Sigmoid colon (tissue), 6 donors: ENCODE measurements at regions not wholly inside any gene's neighbourhood (a gene's known extent, or its start where the extent isn't known, plus 50 kb on each side); places are given as distances from the start of the nearest gene placed in this dataset.
"Not testable (repeated sequence)": the region's sequence is repeated elsewhere in the genome, so short reads cannot be mapped to it uniquely, and the experiment has no call there.

Source experiments
- DNase-seq: peaks from one replicate; pipeline ENCODE4 v3.0.0-alpha.2; 2019
- H3K27ac ChIP-seq, 4 donors: fragments of 200-600 bp; sonication (generic); one replicate each; pipeline ENCODE4 v1.5.1; 2016 to 2019; ENCODE audit warnings: mild to moderate bottlenecking in 1 of 4
- H3K27me3 ChIP-seq, 3 donors: fragments of 200-600 bp; sonication (generic); one replicate each; pipeline ENCODE4 v1.5.1; 2019; ENCODE audit warnings: mild to moderate bottlenecking in 1 of 3
- H3K36me3 ChIP-seq, 4 donors: fragments of 200-600 bp; sonication (generic); one replicate each; pipeline ENCODE4 v1.5.1; 2016 to 2019
- H3K4me1 ChIP-seq, 4 donors: fragments of 200-600 bp; sonication (generic); one replicate each; pipeline ENCODE4 v1.5.1; 2017 to 2019
- H3K4me3 ChIP-seq, 4 donors: fragments of 200-600 bp; sonication (generic); one replicate each; pipeline ENCODE4 v1.5.1; 2017 to 2019; ENCODE audit warnings: mild to moderate bottlenecking in 2 of 4, moderate library complexity in 1 of 4
- H3K9me3 ChIP-seq, 4 donors: fragments of 200-600 bp in 3 of 4; sonication (generic) in 3 of 4; one replicate each; pipeline versions ENCODE4 v1.5.1 to v1.6.1; 2013 to 2019
- EP300 ChIP-seq, 4 donors: sonication (generic); formaldehyde crosslinking; IDR thresholded peaks; one replicate each; pipeline ENCODE4 v1.6.1; 2017; ENCODE audit warnings: antibody characterized with exemption in 4 of 4
- POLR2A ChIP-seq, 2 donors: fragments of 450-650 bp; IDR thresholded peaks; one replicate each; pipeline ENCODE4 v1.6.1; 2016; ENCODE audit warnings: antibody characterized with exemption in 2 of 2, mild to moderate bottlenecking in 2 of 2, moderate library complexity in 2 of 2
- POLR2AphosphoS5 ChIP-seq, 4 donors: sonication (generic); formaldehyde crosslinking; IDR thresholded peaks; one replicate each; pipeline ENCODE4 v1.6.1; 2017; ENCODE audit warnings: antibody characterized with exemption in 4 of 4
- WGBS, 2 donors: extraction: QIAGEN DNeasy Blood & Tissue Kit; methylation state at CpG; one replicate each; pipeline ENCODE4 v1.1.7; 2013; 5-methylcytosine and 5-hydroxymethylcytosine counted together
- intact Hi-C: fragments of 100-400 bp; cut with DNase I; formaldehyde crosslinking; loops from one replicate; pipeline ENCODE4 v1.15.1; 2023
- TF ChIP-seq, protein P1 (sequence below), 4 experiments: fragments of 450-650 bp in 3 of 4; fragments of 200-600 bp in 1 of 4; IDR thresholded peaks; one replicate each; pipeline ENCODE4 v1.5.1; 2016 to 2019; ENCODE audit warnings: antibody characterized with exemption in 4 of 4, mild to moderate bottlenecking in 3 of 4, moderate library complexity in 2 of 4
- donor health status: healthy with polysubstance abuse.
- donor health status: healthy.

DNA sequence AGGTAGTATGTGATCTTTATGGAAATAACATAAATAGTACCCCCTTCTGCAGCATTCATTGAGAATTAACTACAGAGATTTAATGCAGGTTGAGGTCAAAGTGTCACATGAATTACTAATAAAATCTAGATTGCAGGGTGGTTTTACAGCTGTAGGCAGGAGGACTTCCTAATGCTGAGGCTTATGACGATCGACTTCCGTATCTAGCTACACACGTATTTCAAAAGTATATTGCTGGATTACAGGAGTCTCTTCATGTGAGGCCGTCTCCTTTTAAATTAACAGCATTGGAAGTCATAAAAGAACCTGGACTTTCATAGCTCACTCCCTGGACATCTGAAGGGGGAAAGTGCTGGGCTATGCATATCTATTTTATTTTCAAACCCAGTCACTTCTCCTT is 180.9 kb downstream of the OSTF1 start:
- no peaks in the 10 kb centered on the region for H3K4me1 ChIP-seq
- intact Hi-C loops, result loop anchor here (10.0 kb wide), 1 partner anchor 596 kb away; no protein-coding TSS in a partner anchor
- H3K27me3 ChIP-seq, result no peaks in the 10 kb centered on the region
- no peaks in the 10 kb centered on the region for H3K36me3 ChIP-seq
- WGBS, 2 donors, result 22 to 58% methylated on average over 5 of the region's 5 CpGs
- H3K9me3 ChIP-seq, result no peaks in the 10 kb centered on the region
- H3K27ac ChIP-seq, result no peak overlapping the region
- TF ChIP-seq, protein P1, sequence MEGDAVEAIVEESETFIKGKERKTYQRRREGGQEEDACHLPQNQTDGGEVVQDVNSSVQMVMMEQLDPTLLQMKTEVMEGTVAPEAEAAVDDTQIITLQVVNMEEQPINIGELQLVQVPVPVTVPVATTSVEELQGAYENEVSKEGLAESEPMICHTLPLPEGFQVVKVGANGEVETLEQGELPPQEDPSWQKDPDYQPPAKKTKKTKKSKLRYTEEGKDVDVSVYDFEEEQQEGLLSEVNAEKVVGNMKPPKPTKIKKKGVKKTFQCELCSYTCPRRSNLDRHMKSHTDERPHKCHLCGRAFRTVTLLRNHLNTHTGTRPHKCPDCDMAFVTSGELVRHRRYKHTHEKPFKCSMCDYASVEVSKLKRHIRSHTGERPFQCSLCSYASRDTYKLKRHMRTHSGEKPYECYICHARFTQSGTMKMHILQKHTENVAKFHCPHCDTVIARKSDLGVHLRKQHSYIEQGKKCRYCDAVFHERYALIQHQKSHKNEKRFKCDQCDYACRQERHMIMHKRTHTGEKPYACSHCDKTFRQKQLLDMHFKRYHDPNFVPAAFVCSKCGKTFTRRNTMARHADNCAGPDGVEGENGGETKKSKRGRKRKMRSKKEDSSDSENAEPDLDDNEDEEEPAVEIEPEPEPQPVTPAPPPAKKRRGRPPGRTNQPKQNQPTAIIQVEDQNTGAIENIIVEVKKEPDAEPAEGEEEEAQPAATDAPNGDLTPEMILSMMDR (IDR thresholded peaks at IDR 0.05), result no peak
- no peak for TF ChIP-seq POLR2A (IDR thresholded peaks at IDR 0.05)
- TF ChIP-seq EP300 (IDR thresholded peaks at IDR 0.05), result no peak
- no peak for DNase-seq
- H3K4me3 ChIP-seq, result no peak overlapping the region

DNA sequence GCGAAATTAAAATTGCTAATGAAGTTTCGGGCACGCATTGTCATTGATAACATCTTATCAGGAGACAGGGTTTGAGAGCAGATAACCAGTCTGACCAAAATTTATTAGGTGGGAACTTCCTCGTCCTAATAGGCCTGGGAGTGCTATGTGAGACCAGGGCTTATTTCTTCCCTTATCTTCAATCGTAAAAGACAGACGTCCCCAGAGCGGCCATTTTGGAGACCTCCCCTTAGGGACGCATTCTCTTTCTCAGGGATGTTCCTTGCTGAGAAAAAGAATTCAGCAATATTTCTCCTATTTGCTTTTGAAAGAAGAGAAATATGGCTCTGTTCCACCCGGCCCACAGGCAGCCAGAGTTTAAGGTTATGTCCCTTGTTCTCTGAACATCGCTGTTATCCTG is 184.7 kb downstream of the OSTF1 start:
- H3K36me3 ChIP-seq, DNase-seq, H3K27ac ChIP-seq, H3K9me3 ChIP-seq, H3K4me1 ChIP-seq, H3K27me3 ChIP-seq, H3K4me3 ChIP-seq, intact Hi-C loops: not testable (repeated sequence)
- 91 to 96% methylated on average over 9 of the region's 10 CpGs for WGBS, 2 donors

DNA sequence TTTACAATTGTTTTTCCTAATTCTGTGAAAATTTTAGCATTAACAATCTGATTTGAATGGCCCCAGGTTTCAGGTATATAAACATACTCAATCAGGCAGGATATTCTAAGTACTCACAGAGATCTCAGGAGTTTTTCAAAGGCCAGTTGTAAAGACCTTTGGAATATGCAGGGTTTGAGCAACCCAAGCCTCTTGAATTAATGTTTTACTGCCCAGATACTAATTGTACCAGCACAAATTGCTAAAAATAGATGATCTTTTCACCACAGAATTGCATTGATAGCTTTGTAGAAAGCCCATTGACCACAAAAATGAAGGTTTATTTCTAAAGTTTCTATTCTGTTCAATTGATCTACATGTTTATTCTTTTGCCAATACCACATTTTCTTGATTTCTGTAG is 186.5 kb downstream of the OSTF1 start:
- Histone ChIP-seq H3K4me3 (no peak overlapping the region), H3K27ac (no peak overlapping the region), H3K27me3 (no peaks in the 10 kb centered on the region), H3K9me3 (no peaks in the 10 kb centered on the region), H3K36me3 (no peaks in the 10 kb centered on the region), H3K4me1 (no peaks in the 10 kb centered on the region)
- TF ChIP-seq EP300 (IDR thresholded peaks at IDR 0.05) (no peak), POLR2A (IDR thresholded peaks at IDR 0.05) (no peak), POLR2AphosphoS5 (IDR thresholded peaks at IDR 0.05) (no peak)
- TF ChIP-seq, protein P1 (IDR thresholded peaks at IDR 0.05), result no peak
- intact Hi-C loops, result no loop called here
- DNase-seq, result no peak

DNA sequence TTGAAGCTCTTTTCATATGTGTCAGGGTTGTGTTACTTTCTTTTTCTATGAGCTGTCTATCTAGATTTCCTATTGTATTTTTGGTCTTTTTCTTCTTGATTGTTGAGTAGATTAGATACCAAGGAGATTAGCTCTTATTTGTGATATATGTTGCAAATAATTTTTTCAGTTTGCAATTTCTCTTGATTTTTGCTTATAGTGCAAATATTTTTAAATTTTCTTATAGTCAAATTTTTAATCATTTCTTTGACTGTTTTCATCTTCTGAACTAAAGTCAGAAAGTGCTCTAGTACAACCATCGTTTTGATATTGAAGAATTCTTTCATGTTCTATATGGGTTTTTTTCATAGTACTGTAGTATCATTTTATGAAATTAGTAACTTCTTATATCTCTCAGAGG is 193.7 kb downstream of the OSTF1 start:
- no peak for DNase-seq
- intact Hi-C loops, result no loop called here
- Histone ChIP-seq H3K27me3 (no peaks in the 10 kb centered on the region), H3K36me3 (no peaks in the 10 kb centered on the region), H3K9me3 (no peaks in the 10 kb centered on the region), H3K27ac (no peak overlapping the region), H3K4me1 (no peaks in the 10 kb centered on the region), H3K4me3 (no peak overlapping the region)
- TF ChIP-seq, protein P1 (IDR thresholded peaks at IDR 0.05), result no peak
- TF ChIP-seq POLR2AphosphoS5 (IDR thresholded peaks at IDR 0.05), result no peak
- WGBS, 2 donors, result 86 to 93% methylated on average over 1 of the region's 1 CpG

DNA sequence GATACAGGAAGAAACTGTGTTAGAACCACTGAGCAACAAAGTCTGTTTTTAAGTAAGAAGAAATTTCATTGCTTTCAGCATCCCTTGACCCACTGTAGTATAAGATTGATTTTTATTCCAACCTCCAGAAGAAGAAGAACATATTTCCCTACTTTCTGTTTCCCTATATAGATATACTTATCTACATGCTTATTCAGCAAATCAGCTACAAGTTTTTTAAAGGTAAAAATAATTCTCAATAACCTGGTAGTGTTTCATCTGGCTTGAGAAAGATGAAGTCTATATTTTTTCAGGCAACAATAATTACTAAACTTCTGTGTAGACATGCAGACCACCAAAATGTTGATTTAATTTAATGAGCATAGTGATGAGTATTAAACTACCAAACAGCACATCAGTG is 201.0 kb downstream of the OSTF1 start:
- intact Hi-C loops, result no loop called here
- no peaks in the 10 kb centered on the region for H3K36me3 ChIP-seq
- H3K9me3 ChIP-seq, result peaks cover 0 to 5% (median 0%) of the 10 kb centered on the region in 4 donors
- H3K4me1 ChIP-seq, result no peaks in the 10 kb centered on the region
- no peaks in the 10 kb centered on the region for H3K27me3 ChIP-seq
- no peak overlapping the region for H3K4me3 ChIP-seq
- TF ChIP-seq, protein P1 (IDR thresholded peaks at IDR 0.05), result no peak
- TF ChIP-seq POLR2A (IDR thresholded peaks at IDR 0.05), result no peak
- no peak for TF ChIP-seq EP300 (IDR thresholded peaks at IDR 0.05)
- no peak for TF ChIP-seq POLR2AphosphoS5 (IDR thresholded peaks at IDR 0.05)
- no peak overlapping the region for H3K27ac ChIP-seq
- DNase-seq, result no peak
